ENCODE measurements at regions not wholly inside any gene's neighbourhood (a gene's known extent, or its start where the extent isn't known, plus 50 kb on each side); places are given as distances from the start of the nearest gene placed in this dataset.

GRCh38 chr2:41042343-41042742 is 590.5 kb upstream of the SLC8A1 start:
- no peak for TF ChIP-seq DPF2 (IDR thresholded peaks at IDR 0.05)
- no peak for TF ChIP-seq GATAD2B (conservative IDR thresholded peaks at IDR 0.05; ENCODE audit: low read depth)
- TF ChIP-seq ZNF207 (IDR thresholded peaks at IDR 0.05; ENCODE audit: borderline replicate concordance): no peak
- TF ChIP-seq RB1 (IDR thresholded peaks at IDR 0.05; ENCODE audit: borderline replicate concordance): no peak
- TF ChIP-seq SIN3A (IDR thresholded peaks at IDR 0.05; ENCODE audit: low read depth, low read length): no peak
- no peak for TF ChIP-seq MXI1 (IDR thresholded peaks at IDR 0.05; ENCODE audit: low read depth, low read length)
- no peak for TF ChIP-seq CHD1 (IDR thresholded peaks at IDR 0.05; ENCODE audit: low read depth, low read length)
- TF ChIP-seq JUNB (IDR thresholded peaks at IDR 0.05): no peak
- TF ChIP-seq TARDBP (IDR thresholded peaks at IDR 0.05; ENCODE audit: borderline replicate concordance): no peak
- TF ChIP-seq IRF3 (IDR thresholded peaks at IDR 0.05): no peak
- no peak for TF ChIP-seq IKZF2 (IDR thresholded peaks at IDR 0.05)
- no peak for TF ChIP-seq SRF (IDR thresholded peaks at IDR 0.05; ENCODE audit: low read depth in 2 of 2, low read length in 2 of 2)
- no peak for TF ChIP-seq TCF3 (IDR thresholded peaks at IDR 0.05; ENCODE audit: borderline replicate concordance, insufficient read depth, low read depth, low read length)
- TF ChIP-seq ZBTB40 (IDR thresholded peaks at IDR 0.05; ENCODE audit: borderline replicate concordance): no peak
- TF ChIP-seq CBFB (IDR thresholded peaks at IDR 0.05; ENCODE audit: low read depth): no peak
- TF ChIP-seq REST (IDR thresholded peaks at IDR 0.05; ENCODE audit: low read depth, low read length): no peak
- TF ChIP-seq YY1 (IDR thresholded peaks at IDR 0.05; ENCODE audit: low read depth, low read length): no peak
- TF ChIP-seq RBBP5 (conservative IDR thresholded peaks at IDR 0.05): no peak
- no peak for TF ChIP-seq SMAD5 (IDR thresholded peaks at IDR 0.05; ENCODE audit: low read depth)
- no peak for TF ChIP-seq MEF2B (IDR thresholded peaks at IDR 0.05; ENCODE audit: partially characterized antibody, poor library complexity, severe bottlenecking)
- no peak for DNase-seq (ENCODE audit: low read depth, low spot score)
- ChIA-PET SMC1A (ENCODE audit: uncharacterized antibody, unreplicated experiment) (no interaction called here), POLR2A (no interaction called here), RAD21 (ENCODE audit: unreplicated experiment) (no interaction called here), CTCF (no interaction called here)
- intact Hi-C loops (cut with micrococcal nuclease; ENCODE audit: unreplicated experiment): no loop called here
- no peaks in the 10 kb centered on the region for H3K4me1 ChIP-seq (ENCODE audit: control insufficient read depth, insufficient read depth, low read length)
- no peak for ATAC-seq
- H2AFZ ChIP-seq (ENCODE audit: control insufficient read depth, low read depth, low read length): no peak overlapping the region
- no peaks in the 10 kb centered on the region for H3K36me3 ChIP-seq (ENCODE audit: control insufficient read depth in 2 of 2, insufficient read depth in 2 of 2, low read length in 1 of 2)
- no peaks in the 10 kb centered on the region for H3K79me2 ChIP-seq (ENCODE audit: control insufficient read depth, insufficient read depth, low read length)
- no peaks in the 10 kb centered on the region for H3K9me3 ChIP-seq (replicated peaks; ENCODE audit: control insufficient read depth, insufficient read depth, low read length)
- H3K4me3 ChIP-seq: no peak overlapping the region
- in situ Hi-C loops (cut with MboI): no loop called here
- no peaks in the 10 kb centered on the region for H3K27me3 ChIP-seq (replicated peaks in 1 of 2; ENCODE audit: control insufficient read depth in 2 of 2, insufficient read depth in 2 of 2, low read length in 1 of 2)
- FAIRE-seq: no peak
- no peak overlapping the region for H3K4me2 ChIP-seq (ENCODE audit: control insufficient read depth, insufficient read depth)
- BruUV-seq (replicated peaks): no TSS peak
- no peaks in the 10 kb centered on the region for H4K20me1 ChIP-seq (ENCODE audit: control insufficient read depth, insufficient read depth)
- H3K9ac ChIP-seq (ENCODE audit: control insufficient read depth, insufficient read depth, low read length): no peak overlapping the region
- no peak overlapping the region for H3K27ac ChIP-seq (ENCODE audit: control insufficient read depth, insufficient read depth)

All from GM12878 (cell line).